ENCODE measurements at regions not wholly inside any gene's neighbourhood (a gene's known extent, or its start where the extent isn't known, plus 50 kb on each side); places are given as distances from the start of the nearest gene placed in this dataset.

- ChIA-PET CTCF (no interaction called here), POLR2A (no interaction called here)
- no peaks in the 10 kb centered on the region for H3K4me1 ChIP-seq (ENCODE audit: control insufficient read depth in 2 of 2, insufficient read depth in 2 of 2, low read length in 2 of 2)
- no peak overlapping the region for H3K27ac ChIP-seq (ENCODE audit: low read depth, low read length)
- ATAC-seq (no peak), DNase-seq (no peak)
- H3K9me3 ChIP-seq (ENCODE audit: control insufficient read depth in 2 of 3, low read length in 3 of 3), result no peaks in the 10 kb centered on the region
- no peaks in the 10 kb centered on the region for H3K27me3 ChIP-seq (ENCODE audit: control insufficient read depth in 2 of 2, insufficient read depth in 2 of 2, low read length in 2 of 2)
- Mint-ChIP-seq H3K36me3 (no peaks in the 10 kb centered on the region), H3K9me3 (peaks cover 0 to 2% (median 0%) of the 10 kb centered on the region in 11 donors), H3K4me1 (no peaks in the 10 kb centered on the region), H3K27me3 (peaks cover 5 to 22% (median 15%) of the 10 kb centered on the region in 5 donors), H3K27ac (no peak overlapping the region), H3K4me3 (no peak overlapping the region)
- H3K4me3 ChIP-seq (ENCODE audit: low read length), result no peak overlapping the region
- intact Hi-C loops (cut with micrococcal nuclease), result no loop called here
- H3K36me3 ChIP-seq (ENCODE audit: control insufficient read depth in 2 of 3, insufficient read depth in 3 of 3, low read length in 3 of 3), result no peaks in the 10 kb centered on the region
Measured at GRCh38 chr11:112727341-112727841, 233.8 kb upstream of the NCAM1 start.

GRCh38 chr11:112728288-112728687, 232.9 kb upstream of the NCAM1 start:
- DNase-seq (no peak), ATAC-seq (no peak)
- no peaks in the 10 kb centered on the region for H3K9me3 ChIP-seq (ENCODE audit: control insufficient read depth in 2 of 3, low read length in 3 of 3)
- H3K4me1 ChIP-seq (ENCODE audit: control insufficient read depth in 2 of 2, insufficient read depth in 2 of 2, low read length in 2 of 2), result no peaks in the 10 kb centered on the region
- ChIA-PET CTCF (no interaction called here), POLR2A (no interaction called here)
- no peak overlapping the region for H3K4me3 ChIP-seq (ENCODE audit: low read length)
- no peaks in the 10 kb centered on the region for H3K27me3 ChIP-seq (ENCODE audit: control insufficient read depth in 2 of 2, insufficient read depth in 2 of 2, low read length in 2 of 2)
- H3K4me3 Mint-ChIP-seq, result no peak overlapping the region
- peaks cover 0 to 4% (median 0%) of the 10 kb centered on the region in 11 donors for H3K9me3 Mint-ChIP-seq
- intact Hi-C loops (cut with micrococcal nuclease), result no loop called here
- no peaks in the 10 kb centered on the region for H3K36me3 Mint-ChIP-seq
- H3K27me3 Mint-ChIP-seq, result peaks cover 2 to 16% (median 10%) of the 10 kb centered on the region in 5 donors
- H3K36me3 ChIP-seq (ENCODE audit: control insufficient read depth in 2 of 3, insufficient read depth in 3 of 3, low read length in 3 of 3), result no peaks in the 10 kb centered on the region
- H3K27ac Mint-ChIP-seq, result no peak overlapping the region
- H3K27ac ChIP-seq (ENCODE audit: low read depth, low read length), result no peak overlapping the region
- H3K4me1 Mint-ChIP-seq, result no peaks in the 10 kb centered on the region

- Histone ChIP-seq H3K27me3 (ENCODE audit: control insufficient read depth in 2 of 2, insufficient read depth in 2 of 2, low read length in 2 of 2) (no peaks in the 10 kb centered on the region), H3K9me3 (ENCODE audit: control insufficient read depth in 2 of 3, low read length in 3 of 3) (no peaks in the 10 kb centered on the region), H3K4me1 (ENCODE audit: control insufficient read depth in 2 of 2, insufficient read depth in 2 of 2, low read length in 2 of 2) (no peaks in the 10 kb centered on the region), H3K27ac (ENCODE audit: low read depth, low read length) (no peak overlapping the region), H3K36me3 (ENCODE audit: control insufficient read depth in 2 of 3, insufficient read depth in 3 of 3, low read length in 3 of 3) (no peaks in the 10 kb centered on the region), H3K4me3 (ENCODE audit: low read length) (no peak overlapping the region)
- ATAC-seq (no peak), DNase-seq (no peak)
- Mint-ChIP-seq H3K4me3 (no peak overlapping the region), H3K9me3 (peaks cover 0 to 4% (median 0%) of the 10 kb centered on the region in 11 donors), H3K27ac (no peak overlapping the region), H3K36me3 (no peaks in the 10 kb centered on the region), H3K4me1 (no peaks in the 10 kb centered on the region), H3K27me3 (peaks cover 2 to 16% (median 10%) of the 10 kb centered on the region in 5 donors)
- intact Hi-C loops (cut with micrococcal nuclease), result no loop called here
- ChIA-PET POLR2A (no interaction called here), CTCF (no interaction called here)
Measured at GRCh38 chr11:112728716-112729115, 232.5 kb upstream of the NCAM1 start.

- POLR2A ChIA-PET, result no interaction called here
- peaks cover 2 to 10% (median 4%) of the 10 kb centered on the region in 5 donors for H3K27me3 Mint-ChIP-seq
- peaks cover 0 to 4% (median 0%) of the 10 kb centered on the region in 11 donors for H3K9me3 Mint-ChIP-seq
- H3K27me3 ChIP-seq (ENCODE audit: control insufficient read depth in 2 of 2, insufficient read depth in 2 of 2, low read length in 2 of 2), result no peaks in the 10 kb centered on the region
- H3K27ac ChIP-seq (ENCODE audit: low read depth, low read length), result no peak overlapping the region
- no peak overlapping the region for H3K27ac Mint-ChIP-seq
- no peak overlapping the region for H3K4me3 ChIP-seq (ENCODE audit: low read length)
- DNase-seq (no peak), ATAC-seq (no peak)
- CTCF ChIA-PET, result no interaction called here
- no peaks in the 10 kb centered on the region for H3K36me3 Mint-ChIP-seq
- H3K4me1 ChIP-seq (ENCODE audit: control insufficient read depth in 2 of 2, insufficient read depth in 2 of 2, low read length in 2 of 2), result no peaks in the 10 kb centered on the region
- H3K4me1 Mint-ChIP-seq, result no peaks in the 10 kb centered on the region
- no peaks in the 10 kb centered on the region for H3K9me3 ChIP-seq (ENCODE audit: control insufficient read depth in 2 of 3, low read length in 3 of 3)
- no peak overlapping the region for H3K4me3 Mint-ChIP-seq
- H3K36me3 ChIP-seq (ENCODE audit: control insufficient read depth in 2 of 3, insufficient read depth in 3 of 3, low read length in 3 of 3), result no peaks in the 10 kb centered on the region
- intact Hi-C loops (cut with micrococcal nuclease), result no loop called here
Measured at GRCh38 chr11:112730591-112730990, 230.6 kb upstream of the NCAM1 start.

- Histone ChIP-seq H3K27ac (ENCODE audit: low read depth, low read length) (no peak overlapping the region), H3K36me3 (ENCODE audit: control insufficient read depth in 2 of 3, insufficient read depth in 3 of 3, low read length in 3 of 3) (no peaks in the 10 kb centered on the region), H3K9me3 (ENCODE audit: control insufficient read depth in 2 of 3, low read length in 3 of 3) (no peaks in the 10 kb centered on the region), H3K27me3 (ENCODE audit: control insufficient read depth in 2 of 2, insufficient read depth in 2 of 2, low read length in 2 of 2) (no peaks in the 10 kb centered on the region), H3K4me3 (ENCODE audit: low read length) (no peak overlapping the region), H3K4me1 (ENCODE audit: control insufficient read depth in 2 of 2, insufficient read depth in 2 of 2, low read length in 2 of 2) (no peaks in the 10 kb centered on the region)
- DNase-seq (no peak), ATAC-seq (no peak)
- ChIA-PET POLR2A (no interaction called here), CTCF (no interaction called here)
- intact Hi-C loops (cut with micrococcal nuclease), result no loop called here
- H3K27ac Mint-ChIP-seq, result no peak overlapping the region
- no peak overlapping the region for H3K4me3 Mint-ChIP-seq
- H3K36me3 Mint-ChIP-seq, result no peaks in the 10 kb centered on the region
- no peaks in the 10 kb centered on the region for H3K4me1 Mint-ChIP-seq
- H3K27me3 Mint-ChIP-seq, result peaks cover 2 to 6% (median 4%) of the 10 kb centered on the region in 5 donors
- peaks cover 0 to 4% (median 0%) of the 10 kb centered on the region in 11 donors for H3K9me3 Mint-ChIP-seq
Measured at GRCh38 chr11:112731538-112731937, 229.7 kb upstream of the NCAM1 start.

GRCh38 chr11:112732031-112732430, 229.2 kb upstream of the NCAM1 start:
- H3K9me3 Mint-ChIP-seq, result peaks cover 0 to 4% (median 0%) of the 10 kb centered on the region in 11 donors
- H3K4me1 Mint-ChIP-seq, result no peaks in the 10 kb centered on the region
- H3K27ac Mint-ChIP-seq, result no peak overlapping the region
- intact Hi-C loops (cut with micrococcal nuclease), result no loop called here
- no peak overlapping the region for H3K4me3 ChIP-seq (ENCODE audit: low read length)
- H3K9me3 ChIP-seq (ENCODE audit: control insufficient read depth in 2 of 3, low read length in 3 of 3), result no peaks in the 10 kb centered on the region
- no peaks in the 10 kb centered on the region for H3K36me3 ChIP-seq (ENCODE audit: control insufficient read depth in 2 of 3, insufficient read depth in 3 of 3, low read length in 3 of 3)
- H3K27me3 Mint-ChIP-seq, result peaks cover 0 to 6% (median 4%) of the 10 kb centered on the region in 5 donors
- POLR2A ChIA-PET, result no interaction called here
- H3K36me3 Mint-ChIP-seq, result no peaks in the 10 kb centered on the region
- ATAC-seq, result no peak
- no peaks in the 10 kb centered on the region for H3K4me1 ChIP-seq (ENCODE audit: control insufficient read depth in 2 of 2, insufficient read depth in 2 of 2, low read length in 2 of 2)
- DNase-seq, result no peak
- H3K4me3 Mint-ChIP-seq, result no peak overlapping the region
- CTCF ChIA-PET, result no interaction called here
- no peak overlapping the region for H3K27ac ChIP-seq (ENCODE audit: low read depth, low read length)
- H3K27me3 ChIP-seq (ENCODE audit: control insufficient read depth in 2 of 2, insufficient read depth in 2 of 2, low read length in 2 of 2), result no peaks in the 10 kb centered on the region

GRCh38 chr11:112734207-112734606, 227.0 kb upstream of the NCAM1 start:
- Histone ChIP-seq H3K36me3 (ENCODE audit: control insufficient read depth in 2 of 3, insufficient read depth in 3 of 3, low read length in 3 of 3) (no peaks in the 10 kb centered on the region), H3K4me1 (ENCODE audit: control insufficient read depth in 2 of 2, insufficient read depth in 2 of 2, low read length in 2 of 2) (no peaks in the 10 kb centered on the region), H3K9me3 (ENCODE audit: control insufficient read depth in 2 of 3, low read length in 3 of 3) (no peaks in the 10 kb centered on the region), H3K27ac (ENCODE audit: low read depth, low read length) (no peak overlapping the region), H3K27me3 (ENCODE audit: control insufficient read depth in 2 of 2, insufficient read depth in 2 of 2, low read length in 2 of 2) (no peaks in the 10 kb centered on the region), H3K4me3 (ENCODE audit: low read length) (no peak overlapping the region)
- POLR2A ChIA-PET, result no interaction called here
- Mint-ChIP-seq H3K4me1 (no peaks in the 10 kb centered on the region), H3K27me3 (peaks cover 0 to 12% (median 4%) of the 10 kb centered on the region in 5 donors), H3K27ac (no peak overlapping the region), H3K36me3 (no peaks in the 10 kb centered on the region), H3K9me3 (peaks cover 0 to 4% (median 0%) of the 10 kb centered on the region in 11 donors), H3K4me3 (no peak overlapping the region)
- intact Hi-C loops (cut with micrococcal nuclease), result no loop called here
- CTCF ChIA-PET, result no interaction called here
- ATAC-seq, result no peak
- DNase-seq, result no peak
